ENCODE measurements at regions not wholly inside any gene's neighbourhood (a gene's known extent, or its start where the extent isn't known, plus 50 kb on each side); places are given as distances from the start of the nearest gene placed in this dataset.
"Not testable (repeated sequence)": the region's sequence is repeated elsewhere in the genome, so short reads cannot be mapped to it uniquely, and the experiment has no call there.

DNA sequence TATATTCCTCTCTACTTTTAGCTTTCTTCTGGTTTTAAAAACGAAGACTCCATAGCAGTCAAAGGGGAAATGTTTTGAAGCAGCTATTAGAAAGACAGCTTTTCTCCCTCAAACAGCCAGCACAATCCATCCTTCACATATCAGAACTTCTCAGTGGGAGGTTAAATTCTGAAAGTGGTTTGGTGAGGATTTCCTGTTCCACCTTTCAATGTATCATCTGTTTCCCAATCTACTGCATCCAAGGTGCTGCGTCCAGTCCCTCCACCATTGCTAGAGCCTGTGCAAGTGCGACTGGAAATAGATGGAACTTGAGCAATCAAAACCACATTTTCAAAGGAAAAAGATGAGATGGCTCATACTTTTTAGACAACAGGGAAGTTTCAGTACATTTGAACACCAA lies 508.3 kb upstream of the ARID1B start:
- no peak for DNase-seq

DNA sequence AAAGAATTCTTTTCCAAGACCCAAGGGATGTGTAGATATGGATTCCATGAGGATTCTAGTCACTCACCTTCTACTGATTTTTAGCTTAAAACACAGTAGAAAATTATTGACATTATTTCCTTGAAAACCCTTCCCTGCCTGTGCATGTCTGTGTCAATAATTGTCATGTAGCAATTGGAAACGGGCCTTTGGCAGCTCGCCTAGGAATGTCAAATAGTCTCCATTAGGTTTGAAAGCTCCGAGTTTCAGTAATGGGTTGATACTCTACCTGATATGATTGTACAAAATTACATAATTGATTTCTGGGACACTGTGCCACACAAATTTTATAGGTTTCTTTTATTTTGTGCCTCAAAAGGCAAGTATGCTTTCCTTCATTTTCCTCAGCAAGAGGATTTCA lies 515.2 kb upstream of the ARID1B start:
- DNase-seq, result no peak

DNA sequence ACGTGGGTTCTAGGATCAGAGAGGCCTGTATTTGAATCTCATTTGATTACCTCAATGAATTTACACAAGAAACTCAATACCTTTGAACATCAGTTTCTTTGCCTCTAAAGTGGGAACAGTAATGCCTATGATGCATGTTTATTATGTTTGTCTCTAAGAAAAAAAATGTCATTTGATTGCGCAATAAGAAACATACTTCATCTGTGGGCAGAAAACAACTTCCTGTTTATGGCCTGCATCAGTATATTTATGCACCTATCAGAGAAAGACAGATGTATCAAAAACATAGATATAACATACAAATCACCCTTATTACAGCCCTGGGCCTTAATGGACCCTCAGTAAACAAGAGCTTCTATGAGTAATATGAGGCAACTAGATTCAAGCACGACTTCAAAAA lies 516.4 kb upstream of the ARID1B start:
- no peak for DNase-seq

DNA sequence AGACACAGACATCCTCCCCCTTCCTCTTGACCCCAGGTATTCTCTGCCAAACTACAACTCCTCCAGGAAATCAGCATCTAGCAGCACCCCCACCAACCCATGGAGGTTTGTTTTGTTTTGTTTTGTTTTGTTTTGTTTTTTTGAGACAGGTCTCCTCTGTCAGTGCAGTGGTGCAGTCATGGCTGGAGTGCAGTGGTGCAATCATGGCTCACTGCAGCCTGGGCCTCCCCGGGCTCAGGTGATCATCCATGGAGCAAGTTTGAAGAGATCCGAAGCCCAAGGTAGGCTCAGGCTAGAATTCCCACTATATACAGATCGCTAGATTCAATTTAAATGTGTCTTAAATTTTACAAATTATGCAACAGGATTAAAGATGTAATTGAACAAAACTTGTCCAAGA lies 518.2 kb upstream of the ARID1B start:
- no peak for DNase-seq

DNA sequence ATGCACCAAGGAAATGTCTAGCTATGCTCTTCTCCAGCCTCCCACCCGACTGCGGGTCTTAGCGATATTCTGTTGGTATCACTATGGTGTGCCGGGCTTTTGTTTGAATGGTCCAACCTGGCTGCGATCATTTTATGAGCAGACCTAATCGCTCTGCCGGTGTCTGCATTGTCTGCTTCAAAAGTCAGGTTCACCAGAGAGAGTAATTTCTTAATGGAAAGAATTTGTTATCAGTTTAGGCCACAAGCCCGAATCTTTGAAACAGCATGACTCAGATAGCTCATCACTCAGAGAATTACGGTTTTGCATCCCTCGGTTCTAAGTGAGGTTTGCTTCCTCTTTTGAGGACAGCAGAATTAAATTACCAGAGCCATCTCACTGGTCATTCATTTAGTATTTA lies 521.0 kb upstream of the ARID1B start:
- no peak for DNase-seq

DNA sequence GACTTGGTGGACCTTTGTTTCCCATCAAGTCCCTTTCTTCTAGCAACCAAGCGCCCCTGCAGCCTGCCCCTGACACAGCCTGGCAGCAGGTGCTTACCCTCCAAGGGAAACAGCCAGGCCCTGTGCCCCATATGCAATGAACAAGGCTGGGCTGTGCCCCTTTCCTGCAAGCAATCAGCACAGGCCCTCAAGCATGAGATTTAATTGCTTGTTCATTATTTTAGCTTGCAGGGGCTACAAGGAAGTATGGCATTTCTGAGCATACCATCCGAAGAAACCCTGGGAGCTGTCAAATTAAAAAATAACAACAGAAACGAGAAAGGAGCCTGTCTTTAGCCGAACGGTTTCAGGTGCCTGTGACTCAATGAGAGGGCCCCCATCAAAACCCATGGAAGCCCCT lies 522.9 kb upstream of the ARID1B start:
- no peak for DNase-seq

DNA sequence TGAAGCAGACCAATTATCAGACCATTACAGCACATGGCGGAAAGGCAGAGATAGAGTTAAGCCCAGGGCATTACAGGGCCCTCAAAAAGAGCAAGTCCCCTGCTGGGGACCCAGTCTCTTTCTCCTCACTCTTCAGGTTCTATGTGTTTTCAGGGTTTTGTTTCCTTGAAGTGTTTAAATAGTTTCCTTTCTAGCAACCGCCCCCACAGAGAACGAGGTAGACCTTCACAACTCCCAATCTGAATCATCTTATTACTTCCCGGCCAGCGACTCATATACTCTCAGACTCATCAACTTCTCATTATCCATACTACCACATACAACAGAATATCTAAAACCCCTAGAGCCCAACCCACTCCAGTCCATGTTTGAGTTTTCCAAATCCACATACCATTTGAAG lies 526.6 kb upstream of the ARID1B start:
- DNase-seq, result no peak

DNA sequence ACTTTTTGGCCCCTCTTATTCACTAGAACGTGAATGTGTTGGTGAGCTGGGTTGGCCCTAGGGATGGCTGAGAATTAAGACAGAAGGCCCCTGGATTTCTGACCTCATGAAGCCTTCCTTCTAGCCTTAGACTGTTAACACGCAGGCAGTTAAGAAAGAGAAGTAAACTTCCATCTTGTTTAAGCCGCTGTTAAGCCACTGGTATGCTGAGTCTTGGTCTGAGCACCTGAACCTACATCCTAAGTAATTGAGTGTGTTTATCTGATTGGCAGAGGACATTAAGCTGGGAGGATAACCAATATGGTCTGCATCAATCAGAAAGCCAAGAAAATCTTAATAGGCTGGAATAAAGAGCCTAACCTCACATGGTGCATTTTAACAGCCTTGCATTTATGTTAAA lies 535.0 kb upstream of the ARID1B start:
- DNase-seq, result no peak

DNA sequence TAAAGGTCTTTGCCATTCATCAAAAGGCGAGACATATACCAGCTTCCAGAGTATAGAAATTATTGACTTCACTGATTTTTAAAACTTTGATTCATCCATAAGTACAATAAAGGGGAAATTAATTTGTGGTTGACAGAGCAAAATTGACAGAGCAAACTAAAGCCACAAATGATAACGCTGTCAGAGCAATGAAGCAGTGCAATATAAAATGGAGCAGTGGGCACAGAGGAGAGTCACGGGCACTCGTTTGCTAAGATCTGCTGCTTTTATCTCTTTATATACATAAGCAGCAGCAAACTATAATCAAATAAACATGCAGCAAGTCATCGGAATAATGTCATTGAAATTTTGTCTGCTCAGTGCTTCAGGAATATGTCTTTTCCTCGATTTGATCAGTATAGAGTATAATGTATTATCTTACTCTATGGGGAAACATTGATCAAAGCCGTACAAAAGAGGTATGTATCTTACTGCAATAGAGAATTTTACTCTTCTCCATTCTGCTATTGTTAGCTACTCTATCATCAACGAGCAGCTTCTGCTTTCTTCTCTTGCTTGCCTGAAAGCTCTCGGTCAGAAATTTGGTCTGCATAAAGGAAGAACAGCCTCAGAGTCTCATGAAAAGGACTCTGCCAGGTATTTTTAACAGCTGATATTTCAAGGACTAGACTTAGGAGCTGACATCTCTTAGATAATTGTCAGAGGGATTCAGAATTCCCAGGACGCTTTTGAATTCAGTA lies 546.0 kb upstream of the ARID1B start:
- DNase-seq, result no peak

DNA sequence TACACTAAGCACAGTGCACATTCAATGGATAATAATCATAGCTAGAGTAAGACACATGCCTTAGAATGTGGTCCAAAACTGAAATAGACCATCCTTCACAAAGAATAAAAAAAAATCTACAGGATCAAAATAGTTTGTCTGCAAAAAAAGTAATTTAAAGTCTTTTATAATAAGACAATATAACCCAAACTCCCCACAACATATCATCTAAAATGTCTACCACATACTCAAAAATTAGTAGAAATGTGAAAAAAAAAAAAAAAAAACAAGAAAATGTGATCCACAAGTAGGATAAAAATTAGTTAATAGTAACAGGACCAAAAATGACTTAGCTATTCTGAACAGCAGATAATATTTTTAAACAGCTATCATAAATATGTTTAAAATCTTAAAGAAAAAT lies 557.2 kb upstream of the ARID1B start:
- DNase-seq, result no peak

DNA sequence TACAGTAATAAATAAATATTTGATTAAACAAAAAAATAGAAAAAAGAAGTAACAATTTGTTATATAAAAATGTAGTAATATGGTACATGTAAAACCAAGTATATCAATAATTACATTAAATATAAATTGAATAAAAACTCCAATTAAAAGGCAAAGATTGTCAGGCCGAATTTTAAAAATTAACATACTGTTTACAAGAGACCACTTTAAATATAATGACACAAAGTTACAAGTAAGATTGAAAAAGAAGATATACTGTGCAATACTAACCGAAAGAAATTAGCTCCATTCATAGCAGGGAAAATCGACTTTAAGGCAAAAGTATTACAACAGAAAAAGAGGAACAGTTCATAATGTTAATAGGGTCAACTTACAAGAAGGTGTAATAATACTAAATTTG lies 571.5 kb upstream of the ARID1B start:
- no peak for DNase-seq

DNA sequence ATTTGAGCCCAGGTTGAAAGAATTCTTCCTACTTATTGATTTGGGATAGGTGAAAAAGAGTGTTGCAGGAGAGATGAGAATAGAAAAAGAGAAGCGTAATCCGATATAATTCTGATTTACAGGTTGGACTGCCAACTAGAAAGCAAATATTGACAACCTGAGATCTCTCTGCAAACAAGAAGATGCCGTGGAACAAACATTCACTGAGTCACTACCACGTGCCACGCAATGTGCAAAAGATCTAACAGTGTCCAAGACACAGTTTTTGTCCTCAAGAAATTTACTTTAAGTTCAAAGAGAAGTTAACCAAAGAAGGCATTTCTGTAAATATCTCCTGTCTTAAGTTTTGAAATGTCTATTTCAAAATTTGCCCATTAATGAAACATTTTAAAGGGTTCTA lies 578.0 kb upstream of the ARID1B start:
- DNase-seq, result no peak

DNA sequence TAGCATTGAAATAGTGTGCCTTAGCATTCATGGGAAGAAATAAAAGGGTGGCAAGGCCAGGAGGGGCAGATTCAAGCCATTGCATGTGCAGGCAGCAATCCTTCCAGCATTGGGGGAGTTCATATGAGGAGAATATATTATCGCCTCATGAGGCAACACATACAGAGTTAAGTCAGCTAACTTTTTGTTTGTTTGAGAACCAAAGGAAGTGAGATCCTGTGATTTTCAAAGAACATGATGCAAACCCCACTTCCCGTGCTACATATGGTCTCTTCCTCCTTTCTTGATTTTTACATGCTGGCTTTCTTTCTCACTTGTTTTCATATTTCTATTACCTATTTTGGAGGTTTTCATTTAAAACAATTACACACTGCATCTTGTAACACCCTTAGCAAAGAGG lies 579.7 kb upstream of the ARID1B start:
- DNase-seq, result no peak

DNA sequence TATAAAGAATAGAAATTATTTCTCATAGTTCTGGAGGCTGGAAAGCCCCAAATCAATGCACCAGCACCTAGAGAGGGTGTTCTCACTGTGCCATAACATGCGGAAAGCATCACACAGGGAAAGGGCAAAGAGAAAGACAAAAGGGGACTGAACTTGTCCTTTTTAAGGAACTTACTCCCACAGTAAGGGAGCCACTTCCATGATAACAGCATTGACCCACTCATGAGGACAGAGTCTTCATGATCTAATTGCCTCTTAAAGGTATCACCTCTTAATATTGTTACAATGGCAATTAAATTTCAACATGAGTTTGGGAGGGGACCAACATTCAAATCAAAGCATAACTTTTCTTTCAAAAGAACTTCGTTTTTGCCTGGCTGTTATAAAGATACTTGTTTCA lies 582.2 kb upstream of the ARID1B start:
- no peak for DNase-seq

DNA sequence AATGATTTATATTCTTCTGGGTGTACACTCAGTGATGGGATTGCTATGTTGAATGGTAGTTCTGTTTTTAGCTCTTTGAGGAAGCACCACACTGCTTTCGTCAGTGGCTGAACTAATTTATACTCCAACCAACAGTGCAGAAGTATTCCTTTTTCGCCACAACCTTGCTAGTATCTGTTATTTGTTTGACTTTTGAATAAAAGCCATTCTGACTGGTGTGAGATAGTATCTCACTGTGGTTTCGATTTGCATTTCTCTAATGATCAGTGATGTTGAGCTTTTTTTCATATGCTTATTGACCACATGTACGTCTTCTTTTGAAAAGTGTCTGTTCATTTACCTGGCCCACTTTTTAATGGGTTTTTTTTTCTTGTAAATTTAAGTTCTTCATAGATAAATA lies 583.8 kb upstream of the ARID1B start:
- DNase-seq, result no peak

DNA sequence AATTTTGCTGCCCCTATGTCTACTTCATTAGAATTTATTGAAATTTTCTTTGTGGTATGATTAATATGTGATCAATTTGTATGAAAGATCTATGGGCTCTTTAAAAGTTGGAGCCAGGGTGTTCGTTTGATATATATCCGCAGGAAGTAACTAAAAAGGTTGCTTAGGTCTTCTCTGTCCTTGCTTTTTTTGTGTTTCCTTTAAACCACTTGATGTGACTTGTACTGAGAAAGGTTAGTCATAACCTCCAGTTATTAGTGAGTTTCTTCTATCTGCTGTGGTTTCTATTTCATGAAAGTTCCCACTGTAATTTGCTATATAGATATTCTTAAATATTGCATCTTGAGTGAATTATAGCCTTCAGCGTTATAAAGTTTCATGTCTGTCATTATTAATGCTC lies 585.3 kb upstream of the ARID1B start:
- DNase-seq, result no peak

DNA sequence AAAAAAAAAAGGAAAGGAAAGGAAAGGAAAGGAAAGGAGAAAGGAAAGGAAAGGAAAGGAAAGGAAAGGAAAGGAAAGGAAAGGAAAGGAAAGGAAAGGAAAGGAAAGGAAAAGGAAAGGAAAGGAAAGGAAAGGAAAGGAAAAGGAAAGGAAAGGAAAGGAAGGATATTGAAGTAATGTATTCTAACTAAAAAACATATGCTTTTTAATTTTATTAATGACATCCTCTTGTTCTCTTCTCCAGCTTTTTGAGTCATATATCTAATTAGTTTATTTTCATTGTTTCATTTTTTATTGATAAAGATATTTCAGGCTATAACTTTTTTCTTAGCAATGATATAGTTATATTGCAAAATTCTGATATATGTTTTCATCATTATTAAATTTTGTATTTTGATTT lies 585.8 kb upstream of the ARID1B start:
- not testable (repeated sequence) for DNase-seq

DNA sequence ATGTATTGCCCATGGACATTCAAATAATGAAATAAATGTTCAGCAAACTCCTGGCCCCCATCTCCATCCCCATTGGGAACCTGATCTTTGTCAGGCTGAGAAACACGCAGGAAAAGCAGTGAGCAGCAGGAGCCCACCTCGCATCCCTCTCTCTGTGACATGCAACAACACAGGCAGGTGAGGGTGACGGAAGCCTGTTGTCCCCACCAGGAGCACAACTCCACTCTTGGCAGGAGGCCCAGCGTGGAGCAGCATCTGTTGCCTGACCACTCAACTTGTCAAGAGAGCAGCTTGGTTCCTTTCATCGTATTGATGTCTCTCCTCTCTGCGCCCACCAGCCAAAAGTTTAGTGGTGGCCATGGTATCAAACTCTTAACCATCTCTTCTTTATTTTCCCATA lies 586.9 kb upstream of the ARID1B start:
- DNase-seq, result no peak

DNA sequence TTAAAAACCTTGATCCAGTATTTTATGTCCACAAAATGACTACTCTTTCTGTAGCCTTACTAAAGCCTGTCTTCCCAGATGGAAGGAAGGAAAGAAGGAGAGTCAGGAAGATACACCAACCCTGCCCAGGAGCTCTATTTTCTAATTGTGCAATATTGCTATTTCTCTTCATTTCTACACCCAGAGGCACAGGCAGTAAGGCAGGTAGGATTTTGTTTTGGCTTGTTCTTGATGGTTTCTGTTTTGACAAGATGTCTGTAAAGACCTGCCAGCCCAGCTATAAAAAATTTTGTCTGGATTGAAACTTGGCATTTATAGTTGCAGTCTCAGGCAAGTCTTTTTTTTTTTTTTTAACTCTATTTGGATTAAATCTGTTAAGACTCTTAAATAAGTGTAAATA lies 587.5 kb upstream of the ARID1B start:
- no peak for DNase-seq

DNA sequence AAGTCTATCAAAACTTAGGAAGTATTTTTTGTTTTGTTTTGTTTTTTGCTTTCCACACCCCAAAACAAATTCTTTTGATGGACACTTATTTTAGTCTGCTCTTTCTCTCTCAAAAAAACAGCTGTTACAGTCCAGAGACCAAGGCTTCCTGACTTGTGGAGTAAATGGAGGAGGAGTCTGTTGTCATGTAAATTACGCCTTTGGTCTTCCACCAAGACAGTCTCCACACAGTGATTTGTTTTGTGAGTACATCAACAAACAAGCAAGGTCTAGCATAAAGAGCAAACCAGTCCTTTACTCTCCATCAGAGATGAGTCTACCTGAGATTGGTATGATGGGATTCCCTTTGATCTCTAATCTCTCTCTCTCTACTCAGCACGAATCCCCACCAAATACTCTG lies 588.0 kb upstream of the ARID1B start:
- DNase-seq, result no peak

DNA sequence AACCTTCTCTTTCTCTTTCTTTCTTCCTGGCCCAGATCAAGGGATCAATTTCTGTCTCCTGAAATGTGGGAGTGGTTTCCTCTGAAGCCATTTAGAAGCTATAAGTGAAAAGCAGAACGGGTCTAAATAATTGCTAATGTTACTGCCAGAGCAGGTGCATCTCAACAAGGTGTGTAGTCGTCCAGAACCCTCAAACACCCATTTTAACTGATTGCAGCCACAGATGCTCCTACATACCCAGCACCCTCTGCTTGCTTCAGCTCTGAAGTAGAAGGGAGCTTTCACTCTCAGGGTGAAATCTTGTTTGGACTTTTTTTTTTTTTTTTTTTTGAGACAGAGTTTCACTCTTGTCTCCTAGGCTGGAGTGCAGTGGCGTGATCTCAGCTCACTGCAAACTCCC lies 592.1 kb upstream of the ARID1B start:
- no peak for DNase-seq

DNA sequence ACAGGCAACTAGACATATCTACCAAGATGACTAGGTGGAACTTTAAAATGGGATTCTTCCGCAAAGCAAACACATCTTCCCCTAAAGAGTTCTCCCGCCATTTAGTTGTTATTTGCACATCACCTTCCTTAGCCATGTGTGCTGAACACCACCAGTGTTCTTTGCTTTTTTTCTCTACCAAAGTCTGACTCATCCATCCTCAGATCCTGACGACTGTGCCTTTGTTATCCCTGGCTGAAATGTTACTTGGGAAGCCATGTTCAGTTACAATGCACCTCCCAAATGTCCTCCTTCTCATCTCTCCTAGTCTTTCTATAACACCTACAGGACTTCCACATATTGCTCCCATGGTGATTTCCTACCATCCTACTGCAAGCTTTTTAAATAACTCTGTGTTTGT lies 593.5 kb upstream of the ARID1B start:
- DNase-seq, result no peak

DNA sequence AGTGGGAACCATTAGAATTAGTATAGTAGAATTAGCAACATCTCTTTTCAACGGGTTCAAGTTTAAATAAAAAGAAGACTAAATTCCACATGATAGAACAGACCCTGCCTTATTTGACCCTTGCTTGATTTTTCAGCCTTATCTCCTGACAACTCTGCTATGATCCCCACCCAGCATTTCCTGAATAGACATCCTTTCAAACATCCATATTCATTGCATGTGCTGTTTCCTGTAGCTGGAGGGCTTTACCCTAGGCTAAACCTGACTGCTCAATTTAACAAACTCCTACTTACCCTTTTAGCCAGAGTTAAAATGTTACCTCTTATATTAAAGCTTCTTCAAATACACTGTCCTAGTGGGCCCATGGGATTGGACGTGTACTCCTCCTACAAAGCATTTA lies 594.8 kb upstream of the ARID1B start:
- no peak for DNase-seq

DNA sequence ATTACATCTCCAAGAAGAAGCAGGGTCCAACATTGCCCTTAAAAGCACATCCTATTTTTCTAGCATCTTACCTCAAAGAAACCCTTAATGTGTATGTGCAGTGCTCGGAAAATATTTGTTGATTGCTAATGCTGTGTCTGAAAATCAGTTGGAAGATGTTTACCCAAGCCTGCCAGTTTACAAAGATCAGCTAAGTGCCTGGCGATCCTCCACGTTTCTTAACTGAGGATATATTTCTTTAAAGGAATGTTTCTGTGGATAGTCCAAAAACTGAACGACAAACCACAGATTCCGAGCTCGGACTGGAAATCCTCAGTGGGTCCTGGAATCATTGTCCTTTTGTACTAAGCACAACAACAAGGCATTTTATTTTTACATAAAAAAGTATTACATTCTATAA lies 595.7 kb upstream of the ARID1B start:
- DNase-seq, result no peak

DNA sequence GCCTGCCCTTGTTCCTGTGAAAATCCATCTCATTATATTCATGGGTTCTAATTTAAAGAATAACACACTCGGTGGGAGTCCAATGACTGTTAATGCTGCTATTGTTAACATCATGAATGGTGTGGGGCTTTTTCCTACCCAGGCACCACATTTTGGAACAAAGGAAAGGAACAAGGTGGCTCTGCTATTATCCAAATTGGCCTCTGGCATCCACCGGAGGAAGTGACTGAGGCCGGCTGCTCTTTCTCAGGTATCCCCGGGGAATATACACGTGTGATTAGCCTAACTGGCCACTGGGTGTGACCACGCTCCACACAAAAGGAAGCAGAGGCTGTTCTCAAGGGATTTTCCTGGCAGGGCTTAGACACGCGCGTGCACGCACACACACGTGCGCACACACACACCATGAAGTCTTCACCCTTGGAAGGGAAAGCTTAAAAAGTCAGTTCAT lies 601.2 kb upstream of the ARID1B start:
- DNase-seq, result no peak

DNA sequence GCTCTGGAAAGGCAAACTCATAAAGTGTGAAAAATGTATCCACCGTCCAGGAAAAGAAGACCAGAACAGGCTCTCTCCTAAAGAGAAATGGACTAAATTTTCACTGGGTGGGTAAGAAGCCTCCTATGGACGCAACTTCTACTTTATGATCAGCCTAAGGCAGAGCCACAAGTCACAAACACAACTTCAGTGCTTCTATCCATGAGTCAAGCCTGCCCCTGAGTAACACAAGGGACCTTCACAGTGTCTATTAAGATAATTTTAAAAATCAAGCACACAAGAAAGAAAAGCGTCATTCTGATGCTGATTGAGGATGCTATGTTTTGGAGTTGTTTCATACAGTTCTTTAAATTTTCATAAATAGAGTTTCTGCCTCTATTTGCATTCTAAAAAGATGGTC lies 601.7 kb upstream of the ARID1B start:
- DNase-seq, result no peak

All from NK-92 treated with Interleukin-12 subunit alpha and Interleukin-12 subunit beta, amount 100 ng/mL, for 24 hours (cell line).